GM18517 (cell line): ENCODE measurements at regions not wholly inside any gene's neighbourhood (a gene's known extent, or its start where the extent isn't known, plus 50 kb on each side); places are given as distances from the start of the nearest gene placed in this dataset.
"Not testable (repeated sequence)": the region's sequence is repeated elsewhere in the genome, so short reads cannot be mapped to it uniquely, and the experiment has no call there.

Source experiments
- ATAC-seq: cut with Tn5 transposase; IDR thresholded peaks from one replicate; pipeline ENCODE4 v1.9.1; 2021; ENCODE audit warnings: mild to moderate bottlenecking, moderate library complexity; ENCODE audit not compliant: unreplicated experiment

DNA sequence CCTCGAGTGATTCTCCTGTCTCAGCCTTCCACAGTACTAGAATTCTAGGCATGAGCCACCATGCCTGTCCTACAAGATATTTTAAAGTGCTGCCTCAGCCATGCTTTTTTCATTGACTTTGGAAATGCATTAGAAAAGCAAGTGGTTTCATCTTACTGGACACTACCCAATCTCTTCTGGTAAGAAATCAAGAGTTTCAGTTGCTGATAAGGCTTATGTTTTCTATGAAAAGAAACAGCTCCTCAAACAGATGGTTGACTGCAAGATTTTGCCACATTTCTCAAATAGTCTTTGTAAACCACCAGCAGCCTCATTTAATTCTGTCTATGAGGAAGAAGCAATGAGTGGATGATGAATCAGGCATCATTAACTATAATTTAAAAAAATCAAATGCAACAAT, 264.5 kb upstream of the LRP1B start:
- no peak for ATAC-seq

DNA sequence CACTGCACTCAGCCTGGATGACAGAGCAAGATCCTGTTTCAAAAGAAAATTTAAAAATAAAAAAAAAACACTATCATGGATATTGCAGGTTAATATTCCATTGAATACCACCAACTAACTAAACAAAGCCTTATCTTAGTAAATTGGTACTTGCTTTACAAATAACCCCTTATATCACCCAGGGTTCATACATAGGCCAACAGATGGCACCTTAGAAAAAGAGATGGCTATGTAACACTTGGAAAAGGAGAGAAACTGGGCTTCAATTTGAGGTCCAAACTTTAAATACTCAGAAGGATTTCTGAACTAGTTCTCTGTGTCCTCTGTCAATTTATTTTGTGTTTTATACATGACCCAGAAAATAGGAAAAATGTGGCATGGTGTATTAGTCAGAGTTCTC, 249.6 kb upstream of the LRP1B start:
- ATAC-seq, result no peak

DNA sequence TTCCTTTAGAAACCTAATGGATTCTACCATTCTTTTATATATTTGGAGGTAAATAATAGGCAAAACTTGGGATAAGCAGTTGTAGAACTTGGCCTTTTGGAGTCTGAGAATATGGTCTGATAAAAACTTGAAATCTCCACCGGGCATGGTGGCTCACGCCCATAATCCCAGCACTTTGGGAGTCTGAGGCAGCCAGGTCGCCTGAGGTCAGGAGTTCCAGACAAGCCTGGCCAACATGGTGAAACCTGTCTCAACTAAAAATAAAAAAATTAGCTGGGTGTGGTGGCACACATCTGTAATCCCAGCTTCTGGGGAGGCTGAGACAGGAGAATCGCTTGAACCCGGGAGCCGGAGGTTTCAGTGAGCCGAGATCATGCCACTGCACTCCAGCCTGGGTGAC, 231.3 kb upstream of the LRP1B start:
- ATAC-seq, result not testable (repeated sequence)

DNA sequence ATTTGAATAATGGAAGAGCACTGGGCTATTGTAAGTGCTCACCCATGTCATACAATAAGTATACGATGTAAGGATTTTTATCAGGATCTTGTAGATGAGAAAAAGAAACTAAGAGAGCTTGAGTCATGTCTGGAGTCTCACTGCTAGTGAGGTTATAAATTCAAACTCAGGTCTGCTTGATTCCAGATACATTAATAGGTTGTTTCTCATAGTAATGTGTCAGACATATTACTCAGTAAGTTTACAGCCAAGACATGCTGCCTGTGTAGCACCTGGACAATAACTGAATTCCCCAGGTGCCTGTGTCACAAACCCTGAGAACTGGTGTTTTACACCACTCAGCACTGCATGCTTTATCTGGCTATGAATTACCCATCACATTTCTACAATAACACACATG, 216.9 kb upstream of the LRP1B start:
- ATAC-seq, result no peak

- no peak for ATAC-seq
These were observed 208.4 kb upstream of the LRP1B start for GRCh38 chr2:142339261-142339660.

DNA sequence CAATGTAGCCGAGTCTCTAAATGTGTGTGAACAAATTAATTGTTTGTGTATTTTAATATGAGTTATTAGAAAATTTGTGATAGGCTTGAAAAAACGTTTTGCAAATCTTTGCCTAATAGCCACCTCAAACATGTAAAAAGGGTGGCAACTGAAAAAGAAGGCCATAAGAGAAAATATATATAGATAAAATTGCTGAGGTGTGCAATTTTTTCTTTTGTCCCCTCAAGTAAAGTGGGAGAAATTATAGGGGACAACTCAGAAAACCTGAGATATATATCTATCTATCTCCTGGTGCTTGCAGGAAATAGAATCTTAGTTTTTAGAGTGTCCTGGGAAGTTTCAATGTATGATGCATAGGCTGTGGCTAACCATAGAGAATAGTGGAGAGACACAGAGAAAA, 201.4 kb upstream of the LRP1B start:
- no peak for ATAC-seq

GRCh38 chr2:142330458-142330857, 199.6 kb upstream of the LRP1B start:
- ATAC-seq, result no peak

- ATAC-seq, result no peak
These were observed 195.1 kb upstream of the LRP1B start for GRCh38 chr2:142325870-142326269.

- ATAC-seq, result no peak
These were observed 192.4 kb upstream of the LRP1B start for GRCh38 chr2:142323206-142323605.

GRCh38 chr2:142321706-142322280, 191.0 kb upstream of the LRP1B start:
- no peak for ATAC-seq

DNA sequence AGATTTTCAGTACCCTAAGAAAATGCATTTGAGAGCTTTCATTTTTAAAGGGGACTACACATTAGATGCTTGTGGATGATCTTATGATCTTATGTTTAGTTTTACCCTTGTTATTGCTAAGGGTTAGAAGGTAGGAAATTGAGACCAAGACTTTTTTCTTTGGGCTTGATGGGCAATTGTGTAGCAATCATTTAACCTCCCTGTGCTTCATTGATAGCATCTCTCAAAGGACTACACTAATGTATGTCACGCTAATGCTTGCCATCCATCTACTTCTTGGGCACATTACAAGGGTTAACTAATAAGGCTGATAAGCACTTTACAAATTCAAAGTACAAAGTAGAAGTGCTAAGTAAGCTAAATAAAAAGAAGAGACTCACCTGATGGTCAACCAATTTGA, 189.3 kb upstream of the LRP1B start:
- no peak for ATAC-seq

DNA sequence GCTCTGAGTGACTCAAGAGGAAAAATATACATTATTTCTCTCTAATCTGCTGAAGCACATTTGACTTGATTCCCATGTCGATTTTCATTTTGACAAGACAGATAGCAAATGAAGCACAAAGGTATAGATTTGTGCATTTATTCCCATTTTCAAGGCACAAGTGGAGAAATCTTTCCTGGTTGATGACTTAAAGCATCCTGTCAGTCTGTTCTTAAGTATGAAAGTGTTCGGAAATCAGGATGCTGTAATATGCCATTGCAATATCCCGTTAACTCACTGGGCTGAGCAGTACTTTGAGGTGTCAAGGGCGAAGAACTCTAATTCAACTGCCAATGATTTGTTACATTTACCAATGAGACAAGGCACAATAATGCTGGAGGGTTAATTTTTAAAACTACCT, 185.2 kb upstream of the LRP1B start:
- ATAC-seq, result no peak

- ATAC-seq, result no peak
These were observed 184.5 kb upstream of the LRP1B start for GRCh38 chr2:142315346-142315745.

DNA sequence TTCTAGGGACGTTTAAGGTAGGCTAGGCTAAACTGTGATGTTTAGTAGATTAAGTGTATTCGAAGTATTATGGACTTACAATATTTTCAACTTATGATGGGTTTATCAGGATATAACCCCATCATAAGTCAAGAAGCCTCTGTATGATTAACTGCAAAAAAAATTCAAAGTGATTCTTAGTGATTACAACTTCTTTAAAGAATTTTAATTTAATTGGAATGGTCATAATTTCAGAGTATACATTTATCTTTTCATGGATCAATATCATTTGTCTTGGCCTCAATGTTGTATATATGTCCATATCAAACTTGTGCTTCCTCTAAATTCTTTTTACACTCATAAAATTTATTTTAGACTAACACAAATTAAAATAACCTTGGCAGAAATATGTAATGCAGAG, 183.3 kb upstream of the LRP1B start:
- no peak for ATAC-seq

DNA sequence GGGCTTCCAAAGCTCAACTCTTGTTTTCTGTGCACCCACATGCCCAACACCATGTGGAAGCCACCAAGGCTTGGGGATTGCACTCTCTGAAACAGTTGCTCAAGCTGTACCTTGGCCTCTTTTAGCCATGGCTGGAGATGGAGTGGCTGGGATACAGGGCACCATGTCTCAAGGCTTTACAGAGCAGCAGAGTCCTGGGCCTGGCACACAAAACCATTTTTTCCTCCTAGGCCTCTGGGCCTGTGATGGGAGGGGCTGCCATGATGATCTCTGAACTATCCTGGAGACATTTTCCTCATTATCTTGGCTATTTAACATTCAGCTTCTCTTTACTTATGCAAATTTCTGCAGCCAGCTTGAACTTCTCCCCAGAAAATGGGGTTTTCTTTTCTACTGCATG, 179.7 kb upstream of the LRP1B start:
- ATAC-seq, result no peak

- ATAC-seq, result no peak
These were observed 177.9 kb upstream of the LRP1B start for GRCh38 chr2:142308744-142309143.

DNA sequence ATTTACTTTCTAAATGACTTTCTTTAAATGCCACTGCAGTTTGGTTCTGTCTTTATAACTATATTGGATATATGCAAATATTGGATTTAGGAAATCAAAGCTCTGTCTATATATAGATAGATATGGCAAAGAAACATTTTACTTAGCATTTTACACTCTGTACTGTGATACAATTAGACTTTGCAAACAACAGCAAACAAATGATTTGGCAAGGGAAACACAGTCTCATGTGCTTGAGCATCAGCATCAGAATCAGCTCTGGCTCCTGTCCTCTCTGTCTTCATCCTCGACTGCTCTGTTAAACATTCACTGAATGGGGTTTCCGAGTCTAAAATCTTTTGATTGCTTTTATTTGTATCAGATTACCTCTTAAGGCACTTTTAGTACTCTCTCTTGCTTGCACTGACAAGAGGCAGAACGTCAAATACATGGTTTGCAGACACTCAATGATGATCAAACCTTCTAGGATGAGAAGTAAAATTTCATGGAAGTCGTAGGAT, 176.8 kb upstream of the LRP1B start:
- ATAC-seq, result no peak

DNA sequence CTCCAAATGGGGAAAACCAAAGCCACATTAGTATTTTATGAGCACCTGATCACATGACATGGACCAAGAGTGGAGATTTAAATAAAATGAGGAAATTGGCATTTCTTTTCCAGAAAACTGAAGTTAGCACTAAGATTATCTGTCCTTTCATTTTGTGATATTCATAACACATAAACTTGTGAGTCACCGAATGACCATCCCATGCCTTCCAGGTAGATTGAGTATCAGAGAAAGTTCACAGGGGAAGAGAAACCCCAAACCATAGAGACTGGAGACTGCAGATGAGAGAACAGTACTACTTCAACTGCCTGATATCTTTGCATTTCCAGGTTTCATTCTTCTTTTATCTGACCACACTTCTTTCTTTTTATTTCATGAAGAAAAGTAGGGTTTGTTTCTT, 176.3 kb upstream of the LRP1B start:
- ATAC-seq, result no peak

- no peak for ATAC-seq
These were observed 175.3 kb upstream of the LRP1B start for GRCh38 chr2:142306131-142306530.

DNA sequence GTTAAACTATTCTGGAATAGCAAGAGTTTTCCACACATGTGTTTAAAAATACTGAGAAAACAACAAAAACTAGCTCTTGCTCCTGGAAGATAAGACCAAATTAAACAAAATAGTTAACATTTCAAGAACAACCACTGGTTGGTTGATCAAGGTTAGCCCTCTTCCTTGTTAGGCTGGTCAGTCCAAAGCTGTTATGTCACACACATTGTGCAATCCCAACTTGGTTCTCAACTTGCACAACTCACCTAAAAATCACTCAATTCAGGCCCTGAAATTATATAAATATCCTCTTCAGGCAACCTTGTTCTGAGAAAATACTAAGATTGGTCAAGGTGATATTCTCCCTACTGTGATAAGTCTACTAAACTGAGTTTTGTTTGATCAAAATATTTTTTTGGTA, 169.7 kb upstream of the LRP1B start:
- ATAC-seq, result no peak

DNA sequence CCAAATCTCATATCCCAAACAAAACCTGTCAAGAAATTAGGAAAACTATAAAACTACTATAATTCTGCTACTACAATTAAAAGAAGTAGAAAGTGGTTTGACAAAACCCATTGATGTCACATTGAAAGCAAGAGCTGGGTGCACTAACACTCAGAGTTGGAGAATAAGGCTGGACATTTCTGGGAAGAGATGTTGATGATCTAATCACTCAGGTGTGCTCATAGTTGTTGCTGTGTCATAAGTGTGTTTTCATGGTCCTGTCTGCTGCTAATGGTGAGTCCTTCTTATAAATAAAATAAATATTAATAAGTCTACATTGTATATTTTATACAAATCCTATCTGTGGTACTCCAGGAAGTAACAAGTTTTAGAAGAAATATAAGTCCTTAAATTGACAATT, 168.2 kb upstream of the LRP1B start:
- ATAC-seq, result no peak

GRCh38 chr2:142294225-142294624, 163.4 kb upstream of the LRP1B start:
- ATAC-seq, result no peak

DNA sequence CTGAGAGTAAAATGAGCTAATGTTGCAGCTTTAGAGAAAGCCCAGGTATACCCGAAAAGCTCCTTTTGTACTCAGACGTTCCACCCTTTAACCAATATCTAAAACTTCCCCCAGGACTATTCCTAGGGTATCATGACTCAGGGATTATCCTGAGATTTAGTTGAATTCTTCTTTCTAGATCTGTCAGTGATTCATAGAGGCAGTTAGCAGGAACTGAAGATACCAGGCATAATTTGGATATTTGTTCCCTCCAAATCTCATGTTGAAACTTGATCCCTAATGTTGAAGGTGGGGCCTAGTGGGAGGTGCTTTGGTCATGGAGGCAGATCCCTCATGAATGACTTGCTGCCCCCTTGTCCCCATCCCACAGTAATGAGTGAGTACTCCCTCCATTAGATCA, 161.2 kb upstream of the LRP1B start:
- no peak for ATAC-seq
